IMR-90 (cell line): ENCODE measurements at regions not wholly inside any gene's neighbourhood (a gene's known extent, or its start where the extent isn't known, plus 50 kb on each side); places are given as distances from the start of the nearest gene placed in this dataset.

Experiments
- ATAC-seq: fragments of 200-7000 bp; cut with Tn5 transposase; 2 replicates; pipeline ENCODE4 v1.9.1; 2020; ENCODE audit warnings: low read depth, mild to moderate bottlenecking, moderate library complexity
- BruUV-seq: library from RNA; stranded (reverse); fragments of 400-500 nt; replicated peaks from 2 replicates; lab custom pipeline; 2021; lab: Mats Ljungman, UMichigan
- CTCF ChIA-PET: fragments of 300-600 bp; formaldehyde crosslinking; extraction: SDS; loops from one replicate; lab custom pipeline; 2021; ENCODE audit warnings: antibody characterized with exemption; lab: Yijun Ruan, JAX
- POLR2A ChIA-PET: fragments of 300-600 bp; sonication (Branson Sonifier 250); formaldehyde crosslinking; loops from one replicate; lab custom pipeline; 2022; ENCODE audit warnings: antibody characterized with exemption; ENCODE audit not compliant: unreplicated experiment; lab: Charles Lee
- DNase-seq: peaks from one replicate; pipeline ENCODE4 v3.0.0; 2013
- H2AFZ ChIP-seq: replicated peaks from 2 replicates; pipeline ENCODE3; 2013; ENCODE audit warnings: low read length, mild to moderate bottlenecking; ENCODE audit not compliant: poor library complexity
- H2AK5ac ChIP-seq: 2 replicates; pipeline ENCODE4 v1.6.1; 2013; ENCODE audit warnings: low read depth, low read length, inconsistent platforms
- H2AK9ac ChIP-seq: replicated peaks from 2 replicates; pipeline ENCODE3; 2013; ENCODE audit warnings: mild to moderate bottlenecking, low read depth, low read length, moderate library complexity; ENCODE audit not compliant: poor library complexity
- H2BK120ac ChIP-seq: 2 replicates; pipeline ENCODE4 v1.6.1; 2013; ENCODE audit warnings: low read depth, low read length, inconsistent platforms
- H2BK15ac ChIP-seq: 3 replicates; pipeline ENCODE4 v1.6.1; 2013; ENCODE audit warnings: low read depth, low read length, inconsistent platforms
- H2BK20ac ChIP-seq: 2 replicates; pipeline ENCODE4 v1.6.1; 2013; ENCODE audit warnings: low read depth, mild to moderate bottlenecking, inconsistent platforms, low read length, moderate library complexity
- H2BK5ac ChIP-seq: 2 replicates; pipeline ENCODE4 v1.6.1; 2013; ENCODE audit warnings: mild to moderate bottlenecking, low read depth, low read length, inconsistent platforms; ENCODE audit not compliant: poor library complexity, severe bottlenecking
- H3K14ac ChIP-seq: replicated peaks from 2 replicates; pipeline ENCODE4 v1.6.1; 2013; ENCODE audit warnings: low read depth, low read length, inconsistent platforms
- H3K18ac ChIP-seq: 2 replicates; pipeline ENCODE4 v1.6.1; 2013; ENCODE audit warnings: low read depth, low read length, control low read depth
- H3K23ac ChIP-seq: 2 replicates; pipeline ENCODE4 v1.6.1; 2013; ENCODE audit warnings: low read depth, low read length, inconsistent platforms
- H3K27ac ChIP-seq: 2 replicates; pipeline ENCODE4 v1.5.1; 2013; ENCODE audit warnings: mild to moderate bottlenecking, control low read depth, low read length; ENCODE audit not compliant: insufficient read depth
- H3K27me3 ChIP-seq: 2 replicates; pipeline ENCODE4 v1.6.1; 2013; ENCODE audit warnings: low read length; ENCODE audit not compliant: control insufficient read depth, insufficient read depth
- H3K36me3 ChIP-seq: 2 replicates; pipeline ENCODE4 v1.6.1; 2013; ENCODE audit warnings: low read length, mixed read lengths; ENCODE audit not compliant: control insufficient read depth, insufficient read depth
- H3K4ac ChIP-seq: 2 replicates; pipeline ENCODE4 v1.6.1; 2013; ENCODE audit warnings: low read depth, low read length, inconsistent platforms
- H3K4me1 ChIP-seq: 2 replicates; pipeline ENCODE4 v1.6.1; 2013; ENCODE audit warnings: low read length, mixed read lengths; ENCODE audit not compliant: control insufficient read depth, insufficient read depth
- H3K4me2 ChIP-seq: 2 replicates; pipeline ENCODE4 v1.6.1; 2013; ENCODE audit warnings: low read depth, mild to moderate bottlenecking, control low read depth, low read length, moderate library complexity
- H3K4me3 ChIP-seq: 2 replicates; pipeline ENCODE4 v1.5.1; 2013; ENCODE audit warnings: low read depth, mild to moderate bottlenecking, control low read depth, low read length, moderate library complexity; ENCODE audit not compliant: insufficient read depth
- H3K56ac ChIP-seq: 2 replicates; pipeline ENCODE4 v1.6.1; 2013; ENCODE audit warnings: low read length, inconsistent platforms; ENCODE audit not compliant: insufficient read depth; ENCODE audit errors: extremely low read depth
- H3K79me1 ChIP-seq, 2 experiments: 2 replicates each; pipeline ENCODE4 v1.6.1; 2013; ENCODE audit warnings: low read length in 2 of 2, inconsistent platforms in 1 of 2, low read depth in 1 of 2
- H3K9ac ChIP-seq: 2 replicates; pipeline ENCODE4 v1.6.1; 2013; ENCODE audit warnings: low read depth, low read length, control low read depth
- H3K9me1 ChIP-seq: 2 replicates; pipeline ENCODE4 v1.6.1; 2013; ENCODE audit warnings: low read length, inconsistent platforms; ENCODE audit not compliant: insufficient read depth
- H3K9me3 ChIP-seq: 2 replicates; pipeline ENCODE4 v1.6.1; 2013; ENCODE audit warnings: low read length; ENCODE audit not compliant: control insufficient read depth, insufficient read depth
- H4K20me1 ChIP-seq: 2 replicates; pipeline ENCODE4 v1.6.1; 2013; ENCODE audit warnings: low read length, inconsistent platforms; ENCODE audit not compliant: insufficient read depth
- H4K5ac ChIP-seq: 2 replicates; pipeline ENCODE4 v1.6.1; 2013; ENCODE audit warnings: mild to moderate bottlenecking, low read depth, low read length, control low read depth
- H4K8ac ChIP-seq, 2 experiments: 2 replicates each; pipeline ENCODE4 v1.6.1; 2013; ENCODE audit warnings: low read depth in 2 of 2, low read length in 2 of 2, control low read depth in 1 of 2, inconsistent platforms in 1 of 2
- H4K91ac ChIP-seq: 2 replicates; pipeline ENCODE4 v1.6.1; 2013; ENCODE audit warnings: low read depth, low read length, inconsistent platforms; ENCODE audit not compliant: insufficient read depth
- CEBPB ChIP-seq: IDR thresholded peaks from 2 replicates; pipeline ENCODE4 v1.6.1; 2012; ENCODE audit warnings: low read depth, low read length, improper control_type of control experiment
- CHD1 ChIP-seq: IDR thresholded peaks from 2 replicates; pipeline ENCODE4 v1.6.1; 2012; ENCODE audit warnings: low read depth, low read length, improper control_type of control experiment
- MAFK ChIP-seq: IDR thresholded peaks from 2 replicates; pipeline ENCODE4 v1.6.1; 2012; ENCODE audit warnings: low read depth, low read length, improper control_type of control experiment
- MAZ ChIP-seq: IDR thresholded peaks from 2 replicates; pipeline ENCODE4 v1.6.1; 2012; ENCODE audit warnings: low read depth, mild to moderate bottlenecking, low read length, improper control_type of control experiment, moderate library complexity, borderline replicate concordance
- MXI1 ChIP-seq: IDR thresholded peaks from 2 replicates; pipeline ENCODE4 v1.6.1; 2012; ENCODE audit warnings: low read depth, mild to moderate bottlenecking, low read length, moderate library complexity, borderline replicate concordance
- POLR2A ChIP-seq: IDR thresholded peaks from 2 replicates; pipeline ENCODE4 v1.6.1; 2012; ENCODE audit warnings: mild to moderate bottlenecking, low read depth, low read length
- RAD21 ChIP-seq: IDR thresholded peaks from 2 replicates; pipeline ENCODE4 v1.6.1; 2012; ENCODE audit warnings: low read length, improper control_type of control experiment
- RCOR1 ChIP-seq: IDR thresholded peaks from 2 replicates; pipeline ENCODE4 v1.6.1; 2012; ENCODE audit warnings: mild to moderate bottlenecking, low read length, improper control_type of control experiment; ENCODE audit not compliant: insufficient replicate concordance
- WGBS, 2 experiments: methylation state at CpG; one replicate each; pipeline versions ENCODE4 v1.1.5 to v1.1.7; 2013; ENCODE audit warnings: missing lambda C conversion rate in 2 of 2; ENCODE audit not compliant: insufficient read length in 1 of 2; ENCODE audit errors: extremely low coverage in 2 of 2; 5-methylcytosine and 5-hydroxymethylcytosine counted together
- dilution Hi-C: fragments of 300-500 bp; cut with HindIII; formaldehyde crosslinking; loops from one replicate; pipeline ENCODE4 v1.14.3; 2018; ENCODE audit warnings: low sequenced_read_pairs; ENCODE audit not compliant: unreplicated experiment
- in situ Hi-C: fragments of 300-500 bp; cut with MboI; formaldehyde crosslinking; loops from 3 replicates; pipeline ENCODE4 v1.14.3; 2019; ENCODE audit warnings: low sequenced_read_pairs, inconsistent platforms, mixed read lengths
- intact Hi-C: fragments of 100-400 bp; cut with micrococcal nuclease; formaldehyde crosslinking; loops from 2 replicates; pipeline ENCODE4 v1.10.0; 2022
- TF ChIP-seq, protein P1 (sequence below): conservative IDR thresholded peaks from 2 replicates; pipeline ENCODE4 v1.5.1; 2012; ENCODE audit warnings: mild to moderate bottlenecking, low read depth, low read length, improper control_type of control experiment
- TF ChIP-seq, protein P2 (sequence below): fragments of 150-350 bp; IDR thresholded peaks from 2 replicates; pipeline ENCODE4 v1.6.1; 2016; ENCODE audit warnings: low read depth, mild to moderate bottlenecking, low read length, moderate library complexity, borderline replicate concordance
- TF ChIP-seq, protein P3 (sequence below): fragments of 150-350 bp; IDR thresholded peaks from 2 replicates; pipeline ENCODE4 v1.6.1; 2017; ENCODE audit warnings: mild to moderate bottlenecking, antibody characterized with exemption, low read length, low read depth

DNA sequence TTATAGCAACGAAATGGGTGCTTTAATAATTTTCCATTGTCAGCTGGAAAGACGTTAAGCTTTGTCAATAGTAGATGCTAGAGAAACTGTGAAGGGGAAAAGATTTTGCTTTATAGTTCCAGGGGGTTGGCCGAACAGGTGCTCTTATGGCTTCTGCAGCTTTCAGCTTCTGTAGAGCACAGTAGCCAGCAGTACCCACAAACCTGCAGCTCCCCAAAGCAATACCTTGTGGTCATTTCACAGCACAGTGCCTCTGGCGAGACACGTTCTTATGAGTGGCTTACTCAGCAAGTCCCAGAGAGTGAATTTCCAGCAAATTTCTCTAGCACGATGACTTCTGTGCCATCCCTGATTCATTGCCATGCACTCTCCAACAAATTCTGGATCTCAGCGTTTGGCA, 416.3 kb upstream of the ATP2B1 start:
- Histone ChIP-seq H2BK20ac (no peak overlapping the region), H3K9ac (no peak overlapping the region), H2AK9ac (no peak overlapping the region), H4K5ac (no peak overlapping the region), H3K4me2 (no peak overlapping the region), H4K20me1 (no peaks in the 10 kb centered on the region), H2BK120ac (no peak overlapping the region), H3K9me1 (no peaks in the 10 kb centered on the region), H3K23ac (no peak overlapping the region), H2AK5ac (no peak overlapping the region), H3K4me3 (no peak overlapping the region), H3K36me3 (no peaks in the 10 kb centered on the region), H2BK5ac (no peak overlapping the region), H3K56ac (no peak overlapping the region), H3K27me3 (no peaks in the 10 kb centered on the region), H3K9me3 (peaks cover 6% of the 10 kb centered on the region), H2BK15ac (no peak overlapping the region), H3K79me1 (no peaks in the 10 kb centered on the region), H3K27ac (no peak overlapping the region), H4K91ac (no peak overlapping the region), H3K4ac (no peak overlapping the region), H3K4me1 (no peaks in the 10 kb centered on the region), H4K8ac (no peak overlapping the region), H2AFZ (no peak overlapping the region), H3K14ac (no peak overlapping the region), H3K18ac (no peak overlapping the region)
- in situ Hi-C loops, result no loop called here
- POLR2A ChIA-PET, result no interaction called here
- CTCF ChIA-PET, result no interaction called here
- DNase-seq, result no peak
- dilution Hi-C loops, result no loop called here
- intact Hi-C loops, result no loop called here
- no TSS peak for BruUV-seq
- TF ChIP-seq POLR2A (no peak), RCOR1 (no peak), MXI1 (no peak), MAFK (no peak), CEBPB (no peak), MAZ (no peak), RAD21 (no peak), CHD1 (no peak)
- TF ChIP-seq, protein P1, sequence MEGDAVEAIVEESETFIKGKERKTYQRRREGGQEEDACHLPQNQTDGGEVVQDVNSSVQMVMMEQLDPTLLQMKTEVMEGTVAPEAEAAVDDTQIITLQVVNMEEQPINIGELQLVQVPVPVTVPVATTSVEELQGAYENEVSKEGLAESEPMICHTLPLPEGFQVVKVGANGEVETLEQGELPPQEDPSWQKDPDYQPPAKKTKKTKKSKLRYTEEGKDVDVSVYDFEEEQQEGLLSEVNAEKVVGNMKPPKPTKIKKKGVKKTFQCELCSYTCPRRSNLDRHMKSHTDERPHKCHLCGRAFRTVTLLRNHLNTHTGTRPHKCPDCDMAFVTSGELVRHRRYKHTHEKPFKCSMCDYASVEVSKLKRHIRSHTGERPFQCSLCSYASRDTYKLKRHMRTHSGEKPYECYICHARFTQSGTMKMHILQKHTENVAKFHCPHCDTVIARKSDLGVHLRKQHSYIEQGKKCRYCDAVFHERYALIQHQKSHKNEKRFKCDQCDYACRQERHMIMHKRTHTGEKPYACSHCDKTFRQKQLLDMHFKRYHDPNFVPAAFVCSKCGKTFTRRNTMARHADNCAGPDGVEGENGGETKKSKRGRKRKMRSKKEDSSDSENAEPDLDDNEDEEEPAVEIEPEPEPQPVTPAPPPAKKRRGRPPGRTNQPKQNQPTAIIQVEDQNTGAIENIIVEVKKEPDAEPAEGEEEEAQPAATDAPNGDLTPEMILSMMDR, result no peak
- TF ChIP-seq, protein P2, sequence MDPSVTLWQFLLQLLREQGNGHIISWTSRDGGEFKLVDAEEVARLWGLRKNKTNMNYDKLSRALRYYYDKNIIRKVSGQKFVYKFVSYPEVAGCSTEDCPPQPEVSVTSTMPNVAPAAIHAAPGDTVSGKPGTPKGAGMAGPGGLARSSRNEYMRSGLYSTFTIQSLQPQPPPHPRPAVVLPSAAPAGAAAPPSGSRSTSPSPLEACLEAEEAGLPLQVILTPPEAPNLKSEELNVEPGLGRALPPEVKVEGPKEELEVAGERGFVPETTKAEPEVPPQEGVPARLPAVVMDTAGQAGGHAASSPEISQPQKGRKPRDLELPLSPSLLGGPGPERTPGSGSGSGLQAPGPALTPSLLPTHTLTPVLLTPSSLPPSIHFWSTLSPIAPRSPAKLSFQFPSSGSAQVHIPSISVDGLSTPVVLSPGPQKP, result no peak
- TF ChIP-seq, protein P3, sequence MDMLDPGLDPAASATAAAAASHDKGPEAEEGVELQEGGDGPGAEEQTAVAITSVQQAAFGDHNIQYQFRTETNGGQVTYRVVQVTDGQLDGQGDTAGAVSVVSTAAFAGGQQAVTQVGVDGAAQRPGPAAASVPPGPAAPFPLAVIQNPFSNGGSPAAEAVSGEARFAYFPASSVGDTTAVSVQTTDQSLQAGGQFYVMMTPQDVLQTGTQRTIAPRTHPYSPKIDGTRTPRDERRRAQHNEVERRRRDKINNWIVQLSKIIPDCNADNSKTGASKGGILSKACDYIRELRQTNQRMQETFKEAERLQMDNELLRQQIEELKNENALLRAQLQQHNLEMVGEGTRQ, result no peak
- no peak for ATAC-seq
- WGBS, 2 experiments, result 100% methylated on average over 1 of the region's 7 CpGs; no CpG with 5 or more reads in 1 of the 2 experiments
